Kidney (tissue), 13 donors: ENCODE measurements at regions not wholly inside any gene's neighbourhood (a gene's known extent, or its start where the extent isn't known, plus 50 kb on each side); places are given as distances from the start of the nearest gene placed in this dataset.

Source experiments
- DNase-seq, 5 donors: peaks; one replicate each; pipeline ENCODE4 v3.0.0-alpha.2; 2013 to 2020
- FAIRE-seq: peaks from 2 replicates; lab custom pipeline; 2012; peaks lifted over from hg19 to GRCh38; lab: Jason Lieb, UNC
- H3K27ac ChIP-seq, 2 donors: one replicate each; pipeline ENCODE4 v1.7.0; 2013; ENCODE audit warnings: low read depth in 2 of 2, low read length in 2 of 2, inconsistent platforms in 1 of 2
- H3K27me3 ChIP-seq: one replicate; pipeline ENCODE4 v1.7.1; 2013; ENCODE audit warnings: low read length, inconsistent platforms; ENCODE audit not compliant: control insufficient read depth, insufficient read depth
- H3K36me3 ChIP-seq, 3 donors: one replicate each; pipeline versions ENCODE4 v1.7.0 to v1.7.1; 2013; ENCODE audit warnings: low read length in 3 of 3, control low read depth in 1 of 3, inconsistent platforms in 1 of 3; ENCODE audit not compliant: insufficient read depth in 3 of 3, control insufficient read depth in 2 of 3
- H3K4me1 ChIP-seq, 3 donors: one replicate each; pipeline versions ENCODE4 v1.7.0 to v1.7.1; 2013; ENCODE audit warnings: low read length in 3 of 3, inconsistent platforms in 1 of 3, low read depth in 1 of 3; ENCODE audit not compliant: control insufficient read depth in 2 of 3, insufficient read depth in 2 of 3
- H3K4me3 ChIP-seq, 3 donors: one replicate each; pipeline versions ENCODE4 v1.7.0 to v1.8.1; 2013; ENCODE audit warnings: low read length in 3 of 3, control low read depth in 1 of 3, inconsistent platforms in 1 of 3
- H3K9ac ChIP-seq, 3 donors: one replicate each; pipeline versions ENCODE4 v1.7.0 to v1.7.1; 2013; ENCODE audit warnings: low read length in 3 of 3, control low read depth in 1 of 3, inconsistent platforms in 1 of 3
- H3K9me3 ChIP-seq, 3 donors: one replicate each; pipeline versions ENCODE4 v1.7.0 to v1.7.1; 2013; ENCODE audit warnings: low read length in 3 of 3, control low read depth in 1 of 3, inconsistent platforms in 1 of 3; ENCODE audit not compliant: control insufficient read depth in 2 of 3, insufficient read depth in 1 of 3
- intact Hi-C: fragments of 100-400 bp; cut with DNase I; formaldehyde crosslinking; loops from one replicate; pipeline ENCODE4 v1.11.1; 2022
- TF ChIP-seq, protein P1 (sequence below): IDR thresholded peaks from 3 replicates; pipeline ENCODE4 v1.5.1; 2012; ENCODE audit warnings: mild to moderate bottlenecking, moderate library complexity, borderline replicate concordance; ENCODE audit not compliant: insufficient read depth; ENCODE audit errors: extremely low read depth
- donor health status: control.
- donor health status: control.
- donor health status: control.
- donor health status: control.
- donor health status: control.
- donor health status: DM: yes; HTN: yes; CAD: no.
- donor health status: Normal renal cell carcinoma (clear cell type).

GRCh38 chr1:219020386-219020785 lies 153.3 kb upstream of the LYPLAL1 start:
- no peak for FAIRE-seq
- DNase-seq: no peak
- H3K4me3 ChIP-seq: no peak overlapping the region
- H3K9me3 ChIP-seq: no peaks in the 10 kb centered on the region
- no peaks in the 10 kb centered on the region for H3K4me1 ChIP-seq
- no peak overlapping the region for H3K9ac ChIP-seq
- TF ChIP-seq, protein P1, sequence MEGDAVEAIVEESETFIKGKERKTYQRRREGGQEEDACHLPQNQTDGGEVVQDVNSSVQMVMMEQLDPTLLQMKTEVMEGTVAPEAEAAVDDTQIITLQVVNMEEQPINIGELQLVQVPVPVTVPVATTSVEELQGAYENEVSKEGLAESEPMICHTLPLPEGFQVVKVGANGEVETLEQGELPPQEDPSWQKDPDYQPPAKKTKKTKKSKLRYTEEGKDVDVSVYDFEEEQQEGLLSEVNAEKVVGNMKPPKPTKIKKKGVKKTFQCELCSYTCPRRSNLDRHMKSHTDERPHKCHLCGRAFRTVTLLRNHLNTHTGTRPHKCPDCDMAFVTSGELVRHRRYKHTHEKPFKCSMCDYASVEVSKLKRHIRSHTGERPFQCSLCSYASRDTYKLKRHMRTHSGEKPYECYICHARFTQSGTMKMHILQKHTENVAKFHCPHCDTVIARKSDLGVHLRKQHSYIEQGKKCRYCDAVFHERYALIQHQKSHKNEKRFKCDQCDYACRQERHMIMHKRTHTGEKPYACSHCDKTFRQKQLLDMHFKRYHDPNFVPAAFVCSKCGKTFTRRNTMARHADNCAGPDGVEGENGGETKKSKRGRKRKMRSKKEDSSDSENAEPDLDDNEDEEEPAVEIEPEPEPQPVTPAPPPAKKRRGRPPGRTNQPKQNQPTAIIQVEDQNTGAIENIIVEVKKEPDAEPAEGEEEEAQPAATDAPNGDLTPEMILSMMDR: no peak
- intact Hi-C loops: no loop called here
- no peak overlapping the region for H3K27ac ChIP-seq
- no peaks in the 10 kb centered on the region for H3K27me3 ChIP-seq
- no peaks in the 10 kb centered on the region for H3K36me3 ChIP-seq

DNA sequence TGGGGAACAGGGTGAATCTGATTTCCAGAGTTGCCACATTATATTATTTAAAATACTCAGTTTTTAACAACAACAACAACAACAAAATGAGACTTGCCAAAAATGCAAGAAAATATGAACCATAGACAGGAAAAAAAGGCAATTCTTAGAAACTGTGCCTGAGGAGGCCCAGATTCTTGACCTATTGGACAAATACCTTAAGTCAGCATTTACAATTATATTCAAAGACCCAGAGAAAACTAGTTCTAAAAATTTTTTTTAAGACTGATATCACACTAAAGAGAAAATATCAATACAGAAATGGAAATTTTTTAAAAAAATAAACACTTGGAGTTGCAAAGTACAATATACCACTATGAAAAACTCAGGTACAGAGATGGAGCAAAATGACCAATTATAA lies 152.8 kb upstream of the LYPLAL1 start:
- no peaks in the 10 kb centered on the region for H3K27me3 ChIP-seq
- H3K9me3 ChIP-seq: no peaks in the 10 kb centered on the region
- TF ChIP-seq, protein P1: no peak
- no peaks in the 10 kb centered on the region for H3K36me3 ChIP-seq
- no peak overlapping the region for H3K27ac ChIP-seq
- no peak for FAIRE-seq
- intact Hi-C loops: no loop called here
- H3K4me1 ChIP-seq: no peaks in the 10 kb centered on the region
- no peak overlapping the region for H3K9ac ChIP-seq
- no peak for DNase-seq
- H3K4me3 ChIP-seq: no peak overlapping the region

DNA sequence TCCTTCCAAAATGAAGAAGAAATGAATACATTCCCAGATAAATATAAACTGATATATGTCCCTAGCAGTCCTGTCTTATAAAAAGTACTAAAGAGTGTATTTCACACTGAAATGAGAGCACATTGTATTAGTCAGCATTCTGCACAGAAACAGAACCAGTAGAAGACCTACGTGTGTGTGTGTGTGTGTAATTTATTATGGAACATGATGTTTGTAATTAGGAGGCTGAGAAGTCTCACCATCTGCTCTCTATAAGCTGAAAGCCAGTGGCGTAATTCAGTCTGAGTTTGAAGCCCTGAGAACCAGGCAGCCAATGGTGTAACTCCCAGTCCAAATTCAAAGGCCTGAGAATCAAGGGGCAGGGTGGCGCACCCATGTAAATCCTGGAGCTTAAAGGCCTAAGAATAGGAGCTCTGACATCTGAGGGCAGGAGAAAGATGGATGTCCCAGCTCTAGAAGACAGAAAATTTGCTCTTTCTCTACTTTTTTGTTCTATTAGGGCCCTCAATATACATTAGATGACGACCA lies 146.5 kb upstream of the LYPLAL1 start:
- no peaks in the 10 kb centered on the region for H3K36me3 ChIP-seq
- no peaks in the 10 kb centered on the region for H3K27me3 ChIP-seq
- DNase-seq (no peak), FAIRE-seq (no peak)
- no peaks in the 10 kb centered on the region for H3K4me1 ChIP-seq
- H3K9ac ChIP-seq: no peak overlapping the region
- H3K27ac ChIP-seq: no peak overlapping the region
- H3K9me3 ChIP-seq: no peaks in the 10 kb centered on the region
- H3K4me3 ChIP-seq: no peak overlapping the region
- intact Hi-C loops: no loop called here
- TF ChIP-seq, protein P1: no peak

GRCh38 chr1:219031809-219032208 lies 141.9 kb upstream of the LYPLAL1 start:
- Histone ChIP-seq H3K9me3 (no peaks in the 10 kb centered on the region), H3K27ac (no peak overlapping the region), H3K4me3 (no peak overlapping the region), H3K4me1 (no peaks in the 10 kb centered on the region), H3K27me3 (no peaks in the 10 kb centered on the region), H3K9ac (no peak overlapping the region), H3K36me3 (no peaks in the 10 kb centered on the region)
- no peak for DNase-seq
- no peak for FAIRE-seq
- TF ChIP-seq, protein P1: no peak
- intact Hi-C loops: no loop called here
